GM23338 (cell line): ENCODE measurements at regions not wholly inside any gene's neighbourhood (a gene's known extent, or its start where the extent isn't known, plus 50 kb on each side); places are given as distances from the start of the nearest gene placed in this dataset.

Source experiments
- CREB1 ChIP-seq: fragments of 250-450 bp; sonication (Bioruptor Pico); IDR thresholded peaks from 2 replicates; pipeline ENCODE4 v1.5.0; 2020; ENCODE audit warnings: low read depth, mild to moderate bottlenecking, moderate library complexity
- CTCF ChIP-seq, 2 experiments: fragments of 200-600 bp in 1 of 2; sonication (generic) in 1 of 2; conservative IDR thresholded peaks; 2 replicates each; pipeline versions ENCODE4 v1.5.1 to v1.6.1; 2016 to 2017; ENCODE audit warnings: antibody characterized with exemption in 2 of 2, low read depth in 2 of 2, mild to moderate bottlenecking in 2 of 2, moderate library complexity in 1 of 2
- EZH2 ChIP-seq: fragments of 200-600 bp; sonication (generic); IDR thresholded peaks from one replicate; pipeline ENCODE4 v1.8.0; 2017; ENCODE audit warnings: antibody characterized with exemption, mild to moderate bottlenecking, low read depth; ENCODE audit not compliant: unreplicated experiment
- EZH2phosphoT487 ChIP-seq: fragments of 200-600 bp; sonication (generic); IDR thresholded peaks from one replicate; pipeline ENCODE4 v1.8.1; 2018; ENCODE audit warnings: antibody characterized with exemption; ENCODE audit not compliant: unreplicated experiment
- POLR2AphosphoS5 ChIP-seq: IDR thresholded peaks from 2 replicates; pipeline ENCODE4 v1.6.1; 2016; ENCODE audit warnings: antibody characterized with exemption, low read depth
- STAT1 ChIP-seq: IDR thresholded peaks from one replicate; pipeline ENCODE4 v1.6.1; 2016; ENCODE audit warnings: antibody characterized with exemption; ENCODE audit not compliant: unreplicated experiment
- TF ChIP-seq, protein P1 (sequence below): IDR thresholded peaks from 2 replicates; pipeline ENCODE4 v1.6.1; 2016; ENCODE audit warnings: antibody characterized with exemption

DNA sequence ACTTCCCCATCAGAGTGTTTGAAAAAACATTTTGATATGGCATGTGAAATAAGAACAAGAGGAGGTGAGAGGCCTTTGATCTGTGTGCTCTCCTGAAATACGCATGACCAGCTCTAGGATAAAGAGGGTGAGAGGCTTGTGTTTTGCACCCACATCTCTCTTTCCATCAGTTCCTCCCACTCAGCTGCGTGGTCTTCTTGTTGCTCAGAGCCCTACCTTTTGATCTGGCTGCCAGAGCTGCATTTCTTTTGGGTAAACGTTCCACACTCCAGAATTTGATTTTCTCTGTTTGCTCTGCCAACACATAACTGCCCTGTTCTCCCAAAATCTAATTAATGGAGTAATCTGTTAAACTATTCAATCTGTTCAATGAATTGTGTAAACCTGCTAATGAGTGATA is 72.0 kb upstream of the FN1 start:
- TF ChIP-seq CTCF (conservative IDR thresholded peaks at IDR 0.05; ENCODE audit: low read depth in 2 of 2) (no peak), POLR2AphosphoS5 (no peak), CREB1 (no peak), EZH2phosphoT487 (no peak), EZH2 (no peak), STAT1 (no peak)
- TF ChIP-seq, protein P1, sequence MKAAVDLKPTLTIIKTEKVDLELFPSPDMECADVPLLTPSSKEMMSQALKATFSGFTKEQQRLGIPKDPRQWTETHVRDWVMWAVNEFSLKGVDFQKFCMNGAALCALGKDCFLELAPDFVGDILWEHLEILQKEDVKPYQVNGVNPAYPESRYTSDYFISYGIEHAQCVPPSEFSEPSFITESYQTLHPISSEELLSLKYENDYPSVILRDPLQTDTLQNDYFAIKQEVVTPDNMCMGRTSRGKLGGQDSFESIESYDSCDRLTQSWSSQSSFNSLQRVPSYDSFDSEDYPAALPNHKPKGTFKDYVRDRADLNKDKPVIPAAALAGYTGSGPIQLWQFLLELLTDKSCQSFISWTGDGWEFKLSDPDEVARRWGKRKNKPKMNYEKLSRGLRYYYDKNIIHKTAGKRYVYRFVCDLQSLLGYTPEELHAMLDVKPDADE: no peak
